ENCODE measurements at regions not wholly inside any gene's neighbourhood (a gene's known extent, or its start where the extent isn't known, plus 50 kb on each side); places are given as distances from the start of the nearest gene placed in this dataset.
"Not testable (repeated sequence)": the region's sequence is repeated elsewhere in the genome, so short reads cannot be mapped to it uniquely, and the experiment has no call there.

DNA sequence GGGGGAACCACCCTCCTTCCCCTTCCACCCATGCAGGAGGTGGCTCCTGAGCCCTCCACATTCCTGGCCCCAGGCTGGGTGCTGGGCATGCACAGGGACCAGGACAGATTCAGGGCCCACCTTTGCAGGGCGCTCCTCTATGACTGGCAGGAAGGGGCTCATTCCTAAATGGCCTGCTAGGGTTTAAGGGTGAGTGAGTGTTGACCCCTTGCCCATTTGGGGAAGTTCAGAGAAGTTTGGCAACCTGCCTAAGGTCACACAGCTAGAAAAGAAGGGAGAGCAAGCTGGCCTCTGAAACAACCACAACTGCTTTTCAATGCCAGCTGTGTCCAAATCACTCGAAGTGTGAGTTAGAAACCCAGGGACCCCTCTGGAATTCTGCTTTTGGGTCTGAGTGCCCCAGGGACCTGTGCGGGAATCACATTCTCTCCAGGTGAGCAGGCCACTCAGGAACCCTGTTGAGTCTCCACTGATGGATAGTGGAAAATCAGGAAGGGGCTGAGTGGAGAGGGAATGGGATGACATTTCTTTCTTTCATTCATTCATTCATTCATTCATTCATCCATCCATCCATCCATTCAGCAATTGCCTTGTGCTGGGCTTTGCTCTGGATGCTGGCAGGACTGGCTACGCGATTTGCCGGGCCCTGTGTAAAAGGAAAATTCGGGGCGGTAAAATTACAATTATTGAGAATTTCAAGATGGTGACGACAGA, 191.9 kb downstream of the C9orf50 start:
- Histone ChIP-seq H3K9ac (ENCODE audit: insufficient read length) (no peak overlapping the region), H3K4me3 (no peak overlapping the region), H3K9me3 (ENCODE audit: low read depth, low read length) (no peaks in the 10 kb centered on the region), H3K36me3 (ENCODE audit: insufficient read depth, low read length) (no peaks in the 10 kb centered on the region), H3K27ac (no peak overlapping the region)
- DNase-seq (ENCODE audit: low read depth, low spot score), result no peak
- no peak for TF ChIP-seq EZH2 (IDR thresholded peaks at IDR 0.05)
- no peak for TF ChIP-seq POLR2AphosphoS5 (IDR thresholded peaks at IDR 0.05; ENCODE audit: borderline replicate concordance, low read depth, low read length)
- TF ChIP-seq FOXP2 (optimal IDR thresholded peaks at IDR 0.05; ENCODE audit: control extremely low read depth, extremely low read length, insufficient read depth), result no peak

DNA sequence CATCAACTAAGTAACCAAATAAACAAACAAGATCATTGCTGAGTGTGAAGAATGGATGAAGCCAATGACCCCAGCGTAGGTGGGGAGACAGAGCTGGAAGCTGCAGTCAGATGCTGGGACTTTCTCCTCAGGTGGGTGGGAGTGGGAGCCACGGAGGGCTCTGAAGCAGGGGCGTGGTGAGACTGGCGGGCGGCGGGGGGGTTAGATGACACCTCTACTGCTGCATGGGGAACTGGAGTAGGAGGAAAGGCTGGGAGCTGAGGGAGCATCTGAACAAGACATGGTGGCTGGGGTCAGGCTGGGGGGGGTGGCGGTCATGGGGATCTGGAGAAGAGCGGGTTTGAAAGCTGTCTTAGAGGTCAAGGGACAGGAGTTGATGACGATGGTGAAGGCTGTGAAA, 193.8 kb downstream of the C9orf50 start:
- Histone ChIP-seq H3K4me3 (no peak overlapping the region), H3K9ac (ENCODE audit: insufficient read length) (no peak overlapping the region), H3K36me3 (ENCODE audit: insufficient read depth, low read length) (no peaks in the 10 kb centered on the region), H3K9me3 (ENCODE audit: low read depth, low read length) (no peaks in the 10 kb centered on the region), H3K27ac (no peak overlapping the region)
- DNase-seq (ENCODE audit: low read depth, low spot score), result no peak
- TF ChIP-seq EZH2 (IDR thresholded peaks at IDR 0.05) (no peak), FOXP2 (optimal IDR thresholded peaks at IDR 0.05; ENCODE audit: control extremely low read depth, extremely low read length, insufficient read depth) (no peak), POLR2AphosphoS5 (IDR thresholded peaks at IDR 0.05; ENCODE audit: borderline replicate concordance, low read depth, low read length) (no peak)

DNA sequence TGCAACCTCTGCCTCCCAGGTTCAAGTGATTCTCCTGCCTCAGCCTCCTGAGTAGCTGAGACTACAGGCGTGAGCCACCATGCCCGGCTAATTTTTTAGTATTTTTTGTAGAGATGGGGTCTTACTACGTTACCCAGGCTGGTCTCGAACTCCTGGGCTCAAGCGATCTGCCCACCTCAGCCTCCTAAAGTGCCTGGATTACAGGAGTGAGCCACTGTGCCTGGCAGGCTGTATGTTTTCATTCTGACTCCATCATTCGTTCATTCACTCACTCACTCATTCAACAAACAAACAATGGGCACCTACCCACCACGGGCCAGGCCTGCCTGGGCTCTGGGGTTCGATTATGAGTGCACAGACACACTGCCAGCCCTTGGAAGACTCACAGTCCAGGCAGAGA, 197.1 kb downstream of the C9orf50 start:
- not testable (repeated sequence) for DNase-seq (ENCODE audit: low read depth, low spot score); H3K27ac ChIP-seq; H3K36me3 ChIP-seq (ENCODE audit: insufficient read depth, low read length); H3K9me3 ChIP-seq (ENCODE audit: low read depth, low read length); H3K4me3 ChIP-seq; H3K9ac ChIP-seq (ENCODE audit: insufficient read length)

DNA sequence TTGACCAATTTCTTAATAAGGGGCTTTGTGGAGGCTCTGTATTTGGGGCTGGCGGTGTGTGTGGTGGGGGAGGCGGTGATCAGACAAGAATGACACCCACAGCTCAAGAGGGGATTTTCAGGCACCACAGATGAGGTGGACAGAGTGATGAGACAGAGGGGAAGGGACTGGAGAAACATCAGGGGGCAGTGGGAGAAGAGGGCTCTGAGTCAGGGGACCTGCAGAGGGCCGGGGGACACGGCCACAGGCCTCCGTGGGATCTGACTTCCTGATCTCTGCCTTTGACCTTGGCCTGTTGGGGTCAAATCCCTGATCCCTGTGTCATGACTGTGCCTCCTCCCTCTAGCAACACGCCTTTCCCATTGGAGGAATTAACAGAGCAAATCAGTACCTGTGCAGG, 197.7 kb downstream of the C9orf50 start:
- no peak overlapping the region for H3K4me3 ChIP-seq
- DNase-seq (ENCODE audit: low read depth, low spot score), result no peak
- no peak overlapping the region for H3K9ac ChIP-seq (ENCODE audit: insufficient read length)
- H3K36me3 ChIP-seq (ENCODE audit: insufficient read depth, low read length), result no peaks in the 10 kb centered on the region
- no peak overlapping the region for H3K27ac ChIP-seq
- TF ChIP-seq POLR2AphosphoS5 (IDR thresholded peaks at IDR 0.05; ENCODE audit: borderline replicate concordance, low read depth, low read length) (no peak), EZH2 (IDR thresholded peaks at IDR 0.05) (no peak), FOXP2 (optimal IDR thresholded peaks at IDR 0.05; ENCODE audit: control extremely low read depth, extremely low read length, insufficient read depth) (no peak)
- no peaks in the 10 kb centered on the region for H3K9me3 ChIP-seq (ENCODE audit: low read depth, low read length)

DNA sequence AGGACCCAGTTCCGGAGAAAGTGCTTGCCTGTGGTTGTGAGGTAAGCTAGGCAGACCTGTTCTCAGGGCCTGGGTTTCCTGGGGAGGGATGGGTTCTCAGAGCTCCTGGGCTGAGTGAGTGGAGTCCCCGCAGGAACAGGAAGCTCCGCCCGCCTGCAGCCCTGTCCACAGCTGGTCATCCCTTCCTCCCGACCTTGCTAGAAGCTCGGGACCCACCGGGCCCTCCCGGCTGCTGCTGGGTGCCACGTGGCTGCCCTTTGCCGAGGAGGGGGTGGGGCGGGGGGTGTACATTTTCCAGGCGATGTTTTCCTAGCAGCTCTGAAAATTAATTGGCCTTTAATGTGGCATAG, 198.1 kb downstream of the C9orf50 start:
- no peak overlapping the region for H3K9ac ChIP-seq (ENCODE audit: insufficient read length)
- DNase-seq (ENCODE audit: low read depth, low spot score), result no peak
- no peaks in the 10 kb centered on the region for H3K36me3 ChIP-seq (ENCODE audit: insufficient read depth, low read length)
- no peaks in the 10 kb centered on the region for H3K9me3 ChIP-seq (ENCODE audit: low read depth, low read length)
- no peak overlapping the region for H3K4me3 ChIP-seq
- TF ChIP-seq EZH2 (IDR thresholded peaks at IDR 0.05), result no peak
- TF ChIP-seq FOXP2 (optimal IDR thresholded peaks at IDR 0.05; ENCODE audit: control extremely low read depth, extremely low read length, insufficient read depth), result no peak
- TF ChIP-seq POLR2AphosphoS5 (IDR thresholded peaks at IDR 0.05; ENCODE audit: borderline replicate concordance, low read depth, low read length), result no peak
- H3K27ac ChIP-seq, result no peak overlapping the region

DNA sequence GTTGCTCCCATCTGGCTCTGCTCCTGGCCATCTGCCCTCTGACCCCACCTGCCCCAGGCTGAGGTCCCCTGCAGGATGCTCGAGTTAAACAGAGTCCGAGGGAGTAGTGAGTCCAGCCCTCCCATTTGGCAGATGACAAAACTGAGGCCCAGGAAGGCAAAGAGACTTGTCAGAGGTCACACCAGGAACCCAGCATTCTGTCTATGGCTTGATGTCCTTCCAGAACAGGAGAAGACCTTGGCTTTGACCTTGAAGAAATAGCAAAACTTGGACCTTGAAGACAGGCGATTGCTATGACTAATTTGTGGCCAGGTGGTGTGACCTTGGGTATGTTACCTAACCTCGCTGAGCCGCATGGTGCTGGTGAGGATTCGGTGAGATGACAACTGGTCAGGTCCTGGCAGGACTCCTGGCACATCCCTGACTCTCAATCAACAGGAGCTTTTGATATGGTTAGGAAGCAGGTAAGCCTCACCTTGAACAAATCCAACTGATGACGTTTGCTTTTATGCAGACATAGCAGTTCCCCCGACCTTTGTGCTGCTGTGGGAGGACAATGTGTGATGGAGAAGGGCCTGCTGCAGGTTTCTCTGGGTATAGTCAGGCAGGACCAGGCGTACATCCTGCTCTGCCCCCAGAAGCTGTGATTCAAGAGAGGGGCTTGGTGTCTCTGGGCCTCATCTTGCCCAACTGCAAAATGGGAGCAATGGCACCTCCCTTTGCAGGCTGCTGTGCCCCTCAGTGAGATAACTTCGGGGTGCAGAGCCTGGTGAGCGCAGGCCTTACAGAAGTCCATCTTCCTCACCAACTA, 198.7 kb downstream of the C9orf50 start:
- H3K36me3 ChIP-seq (ENCODE audit: insufficient read depth, low read length), result no peaks in the 10 kb centered on the region
- no peaks in the 10 kb centered on the region for H3K9me3 ChIP-seq (ENCODE audit: low read depth, low read length)
- TF ChIP-seq POLR2AphosphoS5 (IDR thresholded peaks at IDR 0.05; ENCODE audit: borderline replicate concordance, low read depth, low read length) (no peak), EZH2 (IDR thresholded peaks at IDR 0.05) (no peak), FOXP2 (optimal IDR thresholded peaks at IDR 0.05; ENCODE audit: control extremely low read depth, extremely low read length, insufficient read depth) (no peak)
- no peak overlapping the region for H3K4me3 ChIP-seq
- no peak overlapping the region for H3K27ac ChIP-seq
- no peak overlapping the region for H3K9ac ChIP-seq (ENCODE audit: insufficient read length)
- no peak for DNase-seq (ENCODE audit: low read depth, low spot score)

DNA sequence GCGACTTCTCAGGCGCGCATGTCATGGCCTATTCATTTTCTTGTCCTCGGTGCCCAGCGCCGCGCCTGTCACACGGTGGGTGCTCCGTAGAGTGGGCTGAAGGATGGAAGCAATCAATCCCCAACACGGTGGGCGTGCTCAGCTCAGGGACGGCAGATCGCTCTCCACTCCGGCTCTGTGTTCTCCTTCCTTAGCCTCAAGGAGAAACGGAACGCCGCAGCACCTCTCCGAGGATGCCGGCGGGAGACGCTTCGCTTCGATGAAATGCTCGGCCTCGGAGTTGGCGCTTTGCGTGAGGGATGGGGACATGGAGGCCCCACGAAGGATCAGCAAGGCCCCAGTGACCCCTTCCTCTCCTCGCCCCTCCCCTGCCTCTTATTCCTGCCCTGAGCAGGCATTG, 199.5 kb downstream of the C9orf50 start:
- no peak for DNase-seq (ENCODE audit: low read depth, low spot score)
- Histone ChIP-seq H3K9me3 (ENCODE audit: low read depth, low read length) (no peaks in the 10 kb centered on the region), H3K4me3 (no peak overlapping the region), H3K9ac (ENCODE audit: insufficient read length) (no peak overlapping the region), H3K36me3 (ENCODE audit: insufficient read depth, low read length) (no peaks in the 10 kb centered on the region), H3K27ac (no peak overlapping the region)
- no peak for TF ChIP-seq EZH2 (IDR thresholded peaks at IDR 0.05)
- no peak for TF ChIP-seq FOXP2 (optimal IDR thresholded peaks at IDR 0.05; ENCODE audit: control extremely low read depth, extremely low read length, insufficient read depth)

DNA sequence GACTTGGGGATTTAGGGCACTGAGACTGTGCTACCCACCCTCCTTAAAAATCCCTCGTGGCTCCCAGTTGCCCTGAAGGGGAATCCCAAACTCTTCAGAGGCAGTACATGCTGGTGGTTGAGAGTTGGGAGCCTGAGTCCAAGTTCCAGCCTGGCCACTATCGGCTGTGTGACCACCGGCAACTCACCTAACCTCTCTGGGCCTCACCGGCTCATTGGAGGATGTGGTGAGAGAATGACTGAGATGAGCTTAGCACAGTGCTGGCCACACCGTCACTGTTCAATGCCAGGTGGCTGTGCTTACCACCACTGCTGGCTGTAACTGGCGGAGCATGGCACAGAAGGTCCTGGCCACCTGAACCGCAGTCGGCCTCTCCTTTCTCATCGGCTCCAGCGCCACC, 200.2 kb downstream of the C9orf50 start:
- Histone ChIP-seq H3K36me3 (ENCODE audit: insufficient read depth, low read length) (no peaks in the 10 kb centered on the region), H3K9me3 (ENCODE audit: low read depth, low read length) (no peaks in the 10 kb centered on the region), H3K9ac (ENCODE audit: insufficient read length) (no peak overlapping the region), H3K27ac (no peak overlapping the region), H3K4me3 (no peak overlapping the region)
- DNase-seq (ENCODE audit: low read depth, low spot score), result no peak
- TF ChIP-seq FOXP2 (optimal IDR thresholded peaks at IDR 0.05; ENCODE audit: control extremely low read depth, extremely low read length, insufficient read depth) (no peak), POLR2AphosphoS5 (IDR thresholded peaks at IDR 0.05; ENCODE audit: borderline replicate concordance, low read depth, low read length) (no peak), EZH2 (IDR thresholded peaks at IDR 0.05) (no peak)
